ENCODE measurements at regions not wholly inside any gene's neighbourhood (a gene's known extent, or its start where the extent isn't known, plus 50 kb on each side); places are given as distances from the start of the nearest gene placed in this dataset.

GRCh38 chr18:79615091-79615490 lies 64.5 kb upstream of the CTDP1 start:
- TF ChIP-seq CTCF (conservative IDR thresholded peaks at IDR 0.05; ENCODE audit: low read depth, low read length) (no peak), EZH2 (IDR thresholded peaks at IDR 0.05; ENCODE audit: borderline replicate concordance, low read depth, low read length, poor library complexity, severe bottlenecking) (no peak)
